BLaER1 (cell line): ENCODE measurements at regions not wholly inside any gene's neighbourhood (a gene's known extent, or its start where the extent isn't known, plus 50 kb on each side); places are given as distances from the start of the nearest gene placed in this dataset.
A peak's percentile ranks its signal among the peaks of the same experiment; 100 is the strongest.

Experiments used
- H3K27ac ChIP-seq: shearing (Covaris generic); formaldehyde crosslinking; 2 replicates; pipeline ENCODE4 v1.8.1; 2022
- H3K27me3 ChIP-seq: shearing (Covaris generic); formaldehyde crosslinking; 2 replicates; pipeline ENCODE4 v1.8.1; 2022
- H3K36me3 ChIP-seq: shearing (Covaris generic); formaldehyde crosslinking; 2 replicates; pipeline ENCODE4 v1.8.1; 2022
- H3K4me1 ChIP-seq: shearing (Covaris generic); formaldehyde crosslinking; 2 replicates; pipeline ENCODE4 v1.8.1; 2022
- H3K4me2 ChIP-seq: shearing (Covaris generic); formaldehyde crosslinking; 2 replicates; pipeline ENCODE4 v1.8.1; 2022
- H3K4me3 ChIP-seq: shearing (Covaris generic); formaldehyde crosslinking; 2 replicates; pipeline ENCODE4 v1.8.1; 2022
- H3K9ac ChIP-seq: shearing (Covaris generic); formaldehyde crosslinking; 2 replicates; pipeline ENCODE4 v1.8.1; 2022
- H3K9me3 ChIP-seq: shearing (Covaris generic); formaldehyde crosslinking; 2 replicates; pipeline ENCODE4 v1.8.1; 2022
- H4K20me1 ChIP-seq: shearing (Covaris generic); formaldehyde crosslinking; 2 replicates; pipeline ENCODE4 v1.8.1; 2022
- Cebpa-rat ChIP-seq: shearing (Covaris generic); IDR thresholded peaks from 2 replicates; pipeline ENCODE4 v1.8.1; 2022

DNA sequence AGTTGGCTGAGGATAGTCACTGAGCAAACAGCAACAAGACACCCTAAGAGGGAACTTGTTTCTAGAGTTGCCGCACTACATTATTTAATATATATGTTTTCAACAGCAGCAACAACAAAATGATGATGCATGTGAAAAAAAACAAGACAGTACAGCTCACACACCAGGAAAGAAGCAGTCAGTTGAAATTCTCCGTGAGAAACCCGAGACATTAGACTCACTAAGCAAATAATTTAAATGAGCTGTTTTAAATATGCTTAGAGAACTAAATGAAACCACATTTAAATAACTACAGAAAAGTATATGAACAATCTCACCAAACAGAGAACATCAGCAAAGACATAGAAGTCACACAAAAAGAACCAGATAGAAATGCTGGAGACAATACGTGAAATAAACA is 426.3 kb upstream of the PFKP start:
- peaks cover 18% of the 10 kb centered on the region for H3K4me1 ChIP-seq
- no peak overlapping the region for H3K9ac ChIP-seq
- no peaks in the 10 kb centered on the region for H3K36me3 ChIP-seq
- no peaks in the 10 kb centered on the region for H3K27me3 ChIP-seq
- H3K27ac ChIP-seq, result no peak overlapping the region
- no peak for TF ChIP-seq Cebpa-rat
- H3K9me3 ChIP-seq, result no peaks in the 10 kb centered on the region
- H3K4me2 ChIP-seq, result peak overlapping the region; percentile 67
- H4K20me1 ChIP-seq, result no peaks in the 10 kb centered on the region
- no peak overlapping the region for H3K4me3 ChIP-seq

DNA sequence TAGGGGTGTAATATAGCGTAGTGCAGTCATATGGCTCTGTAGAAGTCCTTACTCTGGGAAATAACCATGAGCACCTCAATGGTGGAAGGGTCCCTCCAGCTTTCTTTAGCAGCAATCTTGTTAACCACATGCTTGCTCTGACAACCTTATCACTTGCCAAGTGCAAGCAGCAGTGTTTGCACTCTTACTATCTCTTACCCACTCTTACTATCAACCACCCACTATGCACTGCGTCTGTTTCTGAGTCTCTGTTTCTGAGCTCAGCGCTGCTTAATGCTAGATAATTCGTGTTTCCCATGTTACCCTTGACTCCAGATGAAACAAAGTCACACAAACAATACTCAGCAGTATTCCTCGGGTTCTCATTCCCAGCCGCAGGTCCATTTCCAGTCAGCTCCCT is 433.7 kb upstream of the PFKP start:
- no peak overlapping the region for H3K27ac ChIP-seq
- no peaks in the 10 kb centered on the region for H3K9me3 ChIP-seq
- H3K9ac ChIP-seq, result no peak overlapping the region
- no peak overlapping the region for H3K4me3 ChIP-seq
- H3K27me3 ChIP-seq, result no peaks in the 10 kb centered on the region
- H3K4me2 ChIP-seq, result no peak overlapping the region
- no peak for TF ChIP-seq Cebpa-rat
- no peaks in the 10 kb centered on the region for H3K4me1 ChIP-seq
- no peaks in the 10 kb centered on the region for H4K20me1 ChIP-seq
- H3K36me3 ChIP-seq, result no peaks in the 10 kb centered on the region

DNA sequence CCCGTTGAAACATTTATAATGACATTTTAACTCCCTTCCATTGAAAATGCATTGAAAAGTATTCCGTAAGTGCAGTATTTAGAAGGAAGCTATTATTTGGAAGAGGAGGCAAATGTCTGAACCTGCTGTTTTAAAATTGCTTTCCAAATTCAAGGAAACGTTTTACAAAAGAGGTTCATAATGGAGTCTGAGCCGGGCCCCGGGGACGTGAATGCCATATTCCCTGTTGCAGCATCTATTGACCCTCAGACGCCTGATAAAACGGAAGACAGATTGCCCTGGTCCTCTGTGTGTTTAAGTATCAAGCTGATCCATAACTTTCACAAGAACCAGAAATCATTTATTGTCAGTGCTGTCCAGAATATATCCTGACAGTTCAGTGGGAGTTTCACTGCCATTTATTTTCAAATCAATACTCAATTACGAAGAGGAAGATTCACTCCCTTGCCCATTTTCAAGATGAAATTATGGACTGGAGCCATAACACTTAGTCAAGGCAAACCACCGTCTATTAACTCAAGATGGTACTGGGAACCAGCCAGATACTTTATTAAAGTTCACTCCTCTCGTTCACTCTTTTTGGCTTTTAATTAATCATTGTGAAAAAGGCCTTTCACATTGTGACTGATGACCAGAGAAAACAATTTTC is 435.7 kb upstream of the PFKP start:
- H3K4me3 ChIP-seq, result no peak overlapping the region
- H3K4me2 ChIP-seq, result no peak overlapping the region
- no peak for TF ChIP-seq Cebpa-rat
- H3K4me1 ChIP-seq, result no peaks in the 10 kb centered on the region
- H3K27ac ChIP-seq, result no peak overlapping the region
- H3K27me3 ChIP-seq, result no peaks in the 10 kb centered on the region
- no peaks in the 10 kb centered on the region for H3K9me3 ChIP-seq
- no peaks in the 10 kb centered on the region for H4K20me1 ChIP-seq
- no peak overlapping the region for H3K9ac ChIP-seq
- no peaks in the 10 kb centered on the region for H3K36me3 ChIP-seq

DNA sequence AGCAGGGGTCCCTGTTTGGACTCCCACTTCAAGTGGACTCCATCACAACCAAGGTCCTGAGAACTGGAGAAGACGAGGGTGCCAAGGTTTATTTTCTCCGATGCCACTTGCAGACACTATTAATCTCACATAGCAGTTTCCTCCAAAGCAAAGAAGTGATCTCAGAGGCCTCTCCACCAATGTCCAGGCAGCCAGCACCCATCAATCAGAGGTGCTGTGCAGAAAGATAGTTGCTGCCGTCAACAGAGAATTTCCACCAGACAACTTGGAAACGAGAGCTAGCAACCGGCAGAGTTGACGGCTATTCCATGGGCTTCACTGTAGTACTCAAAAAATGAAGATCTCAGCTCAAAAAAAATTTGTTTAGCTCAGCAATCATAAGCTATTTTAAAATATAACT is 438.6 kb upstream of the PFKP start:
- Histone ChIP-seq H4K20me1 (no peaks in the 10 kb centered on the region), H3K4me2 (no peak overlapping the region), H3K9ac (no peak overlapping the region), H3K4me3 (no peak overlapping the region), H3K36me3 (no peaks in the 10 kb centered on the region), H3K27ac (no peak overlapping the region), H3K4me1 (no peaks in the 10 kb centered on the region), H3K9me3 (no peaks in the 10 kb centered on the region), H3K27me3 (no peaks in the 10 kb centered on the region)
- TF ChIP-seq Cebpa-rat, result no peak

DNA sequence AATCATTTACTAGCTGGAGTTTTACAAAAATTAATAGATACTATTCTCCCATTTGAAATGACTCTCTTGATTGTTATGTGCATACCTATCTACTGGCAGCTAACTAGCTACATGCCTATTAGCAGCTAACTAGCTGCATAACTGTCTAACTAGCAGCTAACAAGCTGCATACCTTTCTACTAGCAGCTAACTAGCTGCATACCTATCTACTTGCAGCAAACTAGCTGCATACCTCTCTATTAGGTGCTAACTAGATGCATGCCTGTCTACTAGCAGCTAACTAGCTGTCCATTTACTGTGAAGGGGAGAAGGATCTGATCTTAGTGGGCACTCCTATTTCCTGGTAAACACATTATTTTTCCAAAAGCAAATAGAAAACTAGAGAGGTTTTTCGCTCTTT is 439.4 kb upstream of the PFKP start:
- Histone ChIP-seq H3K4me1 (no peaks in the 10 kb centered on the region), H3K9ac (no peak overlapping the region), H3K27ac (no peak overlapping the region), H3K9me3 (no peaks in the 10 kb centered on the region), H3K27me3 (no peaks in the 10 kb centered on the region), H3K4me3 (no peak overlapping the region), H3K4me2 (no peak overlapping the region), H3K36me3 (no peaks in the 10 kb centered on the region), H4K20me1 (no peaks in the 10 kb centered on the region)
- TF ChIP-seq Cebpa-rat, result no peak

DNA sequence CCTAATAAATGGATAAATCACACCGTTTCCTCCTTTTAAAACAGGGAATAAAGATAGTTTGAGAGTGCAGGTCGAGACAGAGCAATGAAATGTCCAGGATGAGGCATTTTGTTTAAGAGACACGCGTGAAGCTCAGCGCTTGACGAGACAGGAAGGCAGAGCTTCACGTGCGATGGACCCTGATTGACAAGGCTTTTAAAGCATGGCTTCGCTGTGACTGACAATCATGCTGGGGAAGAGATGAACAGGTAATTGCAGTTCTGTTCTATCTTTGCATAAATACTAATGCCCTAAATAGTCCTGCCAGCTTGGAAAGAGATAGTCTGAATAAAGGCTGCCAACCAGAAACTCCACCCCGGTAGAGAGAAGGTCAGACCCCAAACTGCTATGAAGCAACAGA is 442.3 kb upstream of the PFKP start:
- Histone ChIP-seq H3K9me3 (no peaks in the 10 kb centered on the region), H3K27me3 (no peaks in the 10 kb centered on the region), H3K36me3 (no peaks in the 10 kb centered on the region), H3K9ac (no peak overlapping the region), H3K4me2 (no peak overlapping the region), H4K20me1 (no peaks in the 10 kb centered on the region), H3K4me3 (no peak overlapping the region), H3K27ac (no peak overlapping the region), H3K4me1 (peaks cover 11% of the 10 kb centered on the region)
- TF ChIP-seq Cebpa-rat, result no peak

DNA sequence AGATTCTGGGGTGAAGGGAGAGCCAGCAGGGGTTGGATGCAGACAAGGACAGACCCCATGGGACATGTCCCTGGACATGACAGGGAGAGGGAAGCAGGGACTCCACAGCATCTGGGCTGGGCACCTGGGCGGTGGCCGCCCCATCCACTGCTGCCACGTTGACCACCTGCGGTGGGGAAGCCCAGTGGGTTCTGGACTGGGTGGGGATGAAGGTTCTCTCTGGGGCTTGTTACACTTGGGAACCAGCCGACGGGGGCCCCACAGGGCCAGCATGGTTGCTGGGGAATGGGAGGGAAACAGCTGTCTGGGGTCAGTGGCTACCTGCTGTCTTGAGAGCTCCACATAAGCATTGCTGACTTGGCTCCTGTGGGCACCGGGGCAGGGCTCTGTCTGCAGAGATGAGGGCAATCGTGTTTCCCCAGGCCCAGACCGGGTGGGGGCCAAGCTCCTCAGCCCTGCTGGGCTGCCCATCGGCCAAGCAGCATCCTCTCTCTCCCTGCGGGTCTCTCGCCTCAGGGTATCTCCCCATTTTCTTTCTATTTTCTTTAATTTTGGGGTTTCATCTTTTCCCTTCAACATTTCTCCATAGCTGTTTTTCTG is 443.6 kb upstream of the PFKP start:
- TF ChIP-seq Cebpa-rat, result no peak
- Histone ChIP-seq H3K36me3 (no peaks in the 10 kb centered on the region), H3K4me2 (no peak overlapping the region), H4K20me1 (no peaks in the 10 kb centered on the region), H3K27ac (no peak overlapping the region), H3K27me3 (no peaks in the 10 kb centered on the region), H3K4me1 (peaks cover 12% of the 10 kb centered on the region), H3K4me3 (no peak overlapping the region), H3K9me3 (no peaks in the 10 kb centered on the region), H3K9ac (no peak overlapping the region)

DNA sequence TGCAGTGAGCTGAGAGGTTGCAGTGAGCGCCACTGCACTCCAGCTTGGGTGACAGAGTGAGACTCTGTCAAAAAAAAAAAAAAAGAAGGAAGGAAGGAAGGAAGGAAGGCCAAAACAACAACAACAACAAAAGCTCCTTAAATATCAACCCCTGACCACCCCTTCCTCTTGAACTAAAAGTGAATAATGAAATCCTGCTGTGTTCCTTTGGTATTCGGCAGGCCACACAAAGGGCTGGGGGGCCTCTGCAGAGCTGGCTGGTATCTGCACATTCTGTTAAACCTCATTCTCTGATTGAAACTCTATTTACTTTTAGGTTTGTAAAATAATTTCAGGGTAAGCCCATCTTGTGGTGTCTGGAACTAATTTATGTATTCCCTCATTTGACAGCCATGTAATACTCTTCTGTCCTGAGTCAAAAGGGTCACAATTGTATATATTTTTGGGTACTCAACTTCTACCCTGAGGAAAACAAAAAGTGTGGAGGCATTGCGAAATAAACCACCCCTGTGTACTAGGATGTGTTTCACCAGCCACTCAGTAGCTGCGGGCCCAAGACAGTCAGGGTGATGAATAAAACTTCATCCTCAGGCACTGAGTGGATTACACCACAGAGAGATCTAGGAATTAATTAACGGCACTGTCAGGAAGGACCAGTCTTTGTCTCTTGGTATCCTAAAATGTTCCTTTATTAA is 446.4 kb upstream of the PFKP start:
- H3K4me2 ChIP-seq, result peak overlapping the region; percentile 15; the same call in 1 of the 2 replicates

DNA sequence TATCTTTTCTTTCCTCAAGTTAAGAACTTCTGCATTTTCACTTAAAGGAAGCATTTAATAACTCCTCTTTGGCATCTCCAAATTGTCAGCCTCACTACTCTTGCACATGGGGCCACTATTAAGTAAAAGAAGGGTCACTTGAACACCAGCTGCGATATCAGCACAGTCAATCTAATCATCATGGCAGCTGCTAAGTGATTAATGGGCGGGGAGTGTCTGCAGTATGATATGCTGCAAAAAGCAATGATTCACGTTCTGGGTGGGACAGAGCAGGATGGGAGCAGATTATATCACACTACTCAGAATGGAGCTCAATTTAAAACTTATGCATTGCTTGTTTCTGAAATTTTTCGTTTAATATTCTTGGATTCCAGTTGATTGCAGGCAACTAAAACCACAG is 447.4 kb upstream of the PFKP start:
- no peaks in the 10 kb centered on the region for H3K27me3 ChIP-seq
- H3K9ac ChIP-seq, result no peak overlapping the region
- no peak overlapping the region for H3K27ac ChIP-seq
- H3K4me3 ChIP-seq, result no peak overlapping the region
- no peaks in the 10 kb centered on the region for H3K36me3 ChIP-seq
- H3K4me2 ChIP-seq, result no peak overlapping the region
- no peaks in the 10 kb centered on the region for H3K9me3 ChIP-seq
- TF ChIP-seq Cebpa-rat, result no peak
- H4K20me1 ChIP-seq, result no peaks in the 10 kb centered on the region
- peaks cover 12% of the 10 kb centered on the region for H3K4me1 ChIP-seq

More for the DNA sequence above, 446.4 kb upstream of the PFKP start:
- H3K36me3 ChIP-seq, result no peaks in the 10 kb centered on the region
- TF ChIP-seq Cebpa-rat, result 0 out of 2 replicates have a peak, but pooled peaks have one; percentile 57
- no peaks in the 10 kb centered on the region for H4K20me1 ChIP-seq
- peaks cover 12% of the 10 kb centered on the region for H3K4me1 ChIP-seq
- no peak overlapping the region for H3K27ac ChIP-seq
- H3K9ac ChIP-seq, result no peak overlapping the region
- no peaks in the 10 kb centered on the region for H3K9me3 ChIP-seq
- no peak overlapping the region for H3K4me3 ChIP-seq
- no peaks in the 10 kb centered on the region for H3K27me3 ChIP-seq

DNA sequence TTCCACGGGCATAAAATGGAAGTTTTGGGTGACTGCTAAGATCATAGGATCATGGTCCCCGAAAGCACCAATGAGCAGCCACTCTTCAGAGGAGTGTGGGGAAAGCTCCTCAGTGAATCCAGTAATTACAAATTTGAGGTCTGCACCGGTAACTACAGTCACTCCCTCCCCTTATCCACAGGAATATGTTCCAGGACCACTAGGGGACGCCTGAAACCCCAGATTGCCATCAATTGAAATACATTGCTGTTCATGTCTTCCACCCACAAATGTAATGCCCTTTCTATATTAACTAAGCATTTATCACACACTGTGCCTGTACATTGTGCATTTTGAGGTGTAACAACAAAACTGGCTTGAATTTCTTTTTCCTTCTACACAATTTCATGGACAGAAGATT is 447.9 kb upstream of the PFKP start:
- no peak overlapping the region for H3K4me3 ChIP-seq
- H3K4me1 ChIP-seq, result peaks cover 12% of the 10 kb centered on the region
- TF ChIP-seq Cebpa-rat, result no peak
- H3K27me3 ChIP-seq, result no peaks in the 10 kb centered on the region
- no peaks in the 10 kb centered on the region for H3K36me3 ChIP-seq
- H3K9me3 ChIP-seq, result no peaks in the 10 kb centered on the region
- H3K27ac ChIP-seq, result no peak overlapping the region
- no peak overlapping the region for H3K9ac ChIP-seq
- H4K20me1 ChIP-seq, result no peaks in the 10 kb centered on the region
- H3K4me2 ChIP-seq, result no peak overlapping the region
